HG02759 (cell line): ENCODE measurements at regions not wholly inside any gene's neighbourhood (a gene's known extent, or its start where the extent isn't known, plus 50 kb on each side); places are given as distances from the start of the nearest gene placed in this dataset.
"Not testable (repeated sequence)": the region's sequence is repeated elsewhere in the genome, so short reads cannot be mapped to it uniquely, and the experiment has no call there.

Source experiments
- ATAC-seq: cut with Tn5 transposase; IDR thresholded peaks from one replicate; pipeline ENCODE4 v1.9.1; 2021; ENCODE audit warnings: mild to moderate bottlenecking, moderate library complexity; ENCODE audit not compliant: unreplicated experiment

GRCh38 chr20:48008850-48009515 lies 223.7 kb upstream of the SULF2 start:
- no peak for ATAC-seq

GRCh38 chr20:48007351-48007750 lies 222.1 kb upstream of the SULF2 start:
- no peak for ATAC-seq

- ATAC-seq: no peak
Measured at GRCh38 chr20:48006036-48006833, 221.0 kb upstream of the SULF2 start.

GRCh38 chr20:48003021-48003420 lies 217.7 kb upstream of the SULF2 start:
- ATAC-seq: no peak

- peak; percentile 71 for ATAC-seq
Measured at GRCh38 chr20:48002517-48002970, 217.3 kb upstream of the SULF2 start.

- ATAC-seq: no peak
Measured at GRCh38 chr20:47999166-47999565, 213.9 kb upstream of the SULF2 start.

- ATAC-seq: no peak
Measured at GRCh38 chr20:47998736-47999135, 213.5 kb upstream of the SULF2 start.

GRCh38 chr20:47995661-47996060 lies 210.4 kb upstream of the SULF2 start:
- ATAC-seq: no peak

- no peak for ATAC-seq
Measured at GRCh38 chr20:47993817-47994216, 208.5 kb upstream of the SULF2 start.

- no peak for ATAC-seq
Measured at GRCh38 chr20:47993035-47993755, 207.9 kb upstream of the SULF2 start.

GRCh38 chr20:47991875-47992488 lies 206.7 kb upstream of the SULF2 start:
- no peak for ATAC-seq

- no peak for ATAC-seq
Measured at GRCh38 chr20:47990507-47991150, 205.3 kb upstream of the SULF2 start.

GRCh38 chr20:47989957-47990356 lies 204.7 kb upstream of the SULF2 start:
- ATAC-seq: no peak

GRCh38 chr20:47988676-47989075 lies 203.4 kb upstream of the SULF2 start:
- ATAC-seq: no peak

- ATAC-seq: no peak
Measured at GRCh38 chr20:47985092-47985850, 200.0 kb upstream of the SULF2 start.

GRCh38 chr20:47984437-47984836 lies 199.2 kb upstream of the SULF2 start:
- no peak for ATAC-seq

- ATAC-seq: not testable (repeated sequence)
Measured at GRCh38 chr20:47983642-47984041, 198.4 kb upstream of the SULF2 start.

- no peak for ATAC-seq
Measured at GRCh38 chr20:47982574-47983360, 197.5 kb upstream of the SULF2 start.

GRCh38 chr20:47981222-47981621 lies 195.9 kb upstream of the SULF2 start:
- ATAC-seq: no peak
